ENCODE measurements at regions not wholly inside any gene's neighbourhood (a gene's known extent, or its start where the extent isn't known, plus 50 kb on each side); places are given as distances from the start of the nearest gene placed in this dataset.
A peak's percentile ranks its signal among the peaks of the same experiment; 100 is the strongest.

DNA sequence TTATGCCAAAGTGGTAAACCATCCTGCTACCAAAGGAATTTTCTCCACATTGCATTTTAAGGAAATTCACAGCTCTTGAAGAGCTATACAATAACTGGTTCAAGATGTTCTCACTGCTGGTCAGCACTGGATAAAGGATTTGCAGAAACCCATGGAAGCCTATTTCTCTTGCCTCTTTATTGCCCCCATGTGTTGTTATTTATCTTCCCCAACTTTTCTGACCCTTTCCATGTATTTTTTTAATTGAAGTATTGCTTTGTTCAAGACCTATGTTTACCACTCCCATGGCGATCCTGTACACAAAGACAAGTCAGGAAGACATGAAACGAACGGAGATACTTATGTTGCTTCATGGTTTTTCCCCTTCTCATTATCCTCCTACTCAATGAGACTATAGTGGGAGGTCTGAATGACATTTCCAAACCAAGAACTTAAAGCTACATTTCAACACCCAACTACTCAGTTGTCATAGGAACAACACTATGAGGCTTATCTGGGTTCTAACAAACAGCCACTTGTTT is 566.4 kb upstream of the DIPK2B start:
- no peaks in the 10 kb centered on the region for H3K36me3 ChIP-seq (ENCODE audit: control insufficient read depth in 3 of 3, insufficient read depth in 2 of 3, low read depth in 1 of 3, low read length in 3 of 3)
- H3K4me3 ChIP-seq (ENCODE audit: low read depth in 1 of 3, low read length in 3 of 3) = no peak overlapping the region
- H3K9me3 ChIP-seq (ENCODE audit: control insufficient read depth in 2 of 2, insufficient read depth in 1 of 2, low read depth in 1 of 2, low read length in 1 of 2) = no peaks in the 10 kb centered on the region
- peaks cover 0 to 13% (median 7%) of the 10 kb centered on the region in 3 donors for H3K4me1 ChIP-seq (ENCODE audit: control insufficient read depth in 3 of 3, insufficient read depth in 2 of 3, low read depth in 1 of 3, low read length in 2 of 3)
- no peak for FAIRE-seq
- WGBS, 3 donors = 33 to 64% (median 55%) methylated on average over 3 of the region's 3 CpGs
- H3K27ac ChIP-seq (ENCODE audit: low read depth in 1 of 3, low read length in 2 of 3) = no peak overlapping the region
- no peak for DNase-seq
- no peaks in the 10 kb centered on the region for H3K27me3 ChIP-seq (ENCODE audit: control insufficient read depth in 3 of 3, insufficient read depth in 3 of 3, low read length in 3 of 3)

DNA sequence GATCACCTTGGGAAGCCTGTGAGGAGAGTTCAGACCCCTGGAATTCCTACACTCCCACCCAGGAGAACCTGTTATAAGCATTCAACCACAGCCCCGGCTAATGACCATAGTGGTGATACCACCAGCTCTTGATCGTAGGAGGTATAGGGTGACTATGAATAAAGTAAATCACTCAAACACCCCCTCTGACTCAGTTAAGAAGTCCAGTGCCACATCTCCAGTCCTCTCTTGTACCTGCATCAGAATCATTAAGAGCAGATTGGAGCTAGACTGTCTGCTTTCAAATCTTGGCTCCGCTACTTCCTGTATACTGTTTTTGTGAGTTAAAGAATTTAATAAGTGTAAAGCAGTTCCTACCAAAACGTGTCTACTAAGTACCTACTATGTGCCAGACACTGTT is 565.1 kb upstream of the DIPK2B start:
- Histone ChIP-seq H3K9me3 (ENCODE audit: control insufficient read depth in 2 of 2, insufficient read depth in 1 of 2, low read depth in 1 of 2, low read length in 1 of 2) (no peaks in the 10 kb centered on the region), H3K4me1 (ENCODE audit: control insufficient read depth in 3 of 3, insufficient read depth in 2 of 3, low read depth in 1 of 3, low read length in 2 of 3) (peaks cover 0 to 7% (median under 1%) of the 10 kb centered on the region in 3 donors), H3K27ac (ENCODE audit: low read depth in 1 of 3, low read length in 2 of 3) (peak overlapping the region in 1 of 3 donors; percentile 31), H3K27me3 (ENCODE audit: control insufficient read depth in 3 of 3, insufficient read depth in 3 of 3, low read length in 3 of 3) (no peaks in the 10 kb centered on the region), H3K36me3 (ENCODE audit: control insufficient read depth in 3 of 3, insufficient read depth in 2 of 3, low read depth in 1 of 3, low read length in 3 of 3) (no peaks in the 10 kb centered on the region), H3K4me3 (ENCODE audit: low read depth in 1 of 3, low read length in 3 of 3) (no peak overlapping the region)
- DNase-seq (no peak), FAIRE-seq (no peak)
- 60 to 69% (median 65%) methylated on average over 4 of the region's 4 CpGs for WGBS, 3 donors

DNA sequence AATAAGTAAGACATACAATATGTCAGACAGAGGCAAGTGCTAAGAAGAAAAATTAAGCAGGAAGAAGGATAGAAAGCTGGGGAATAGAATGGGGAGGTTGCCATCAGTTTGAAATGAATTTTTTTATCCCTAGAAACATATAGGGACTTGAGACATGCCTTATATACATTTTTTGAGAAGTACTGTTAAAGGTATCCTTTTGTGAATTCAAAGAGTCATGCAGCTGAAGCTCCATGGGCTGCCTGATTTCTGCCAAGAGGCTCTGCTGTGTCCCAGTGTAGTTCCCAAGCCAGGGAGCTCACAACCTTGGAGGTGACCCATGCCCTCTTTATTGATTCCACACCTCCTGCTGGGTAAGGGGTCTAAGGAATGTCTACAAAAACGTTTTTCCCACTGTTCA is 564.6 kb upstream of the DIPK2B start:
- no peaks in the 10 kb centered on the region for H3K9me3 ChIP-seq (ENCODE audit: control insufficient read depth in 2 of 2, insufficient read depth in 1 of 2, low read depth in 1 of 2, low read length in 1 of 2)
- no peaks in the 10 kb centered on the region for H3K36me3 ChIP-seq (ENCODE audit: control insufficient read depth in 3 of 3, insufficient read depth in 2 of 3, low read depth in 1 of 3, low read length in 3 of 3)
- no peak overlapping the region for H3K4me3 ChIP-seq (ENCODE audit: low read depth in 1 of 3, low read length in 3 of 3)
- DNase-seq = no peak
- no peaks in the 10 kb centered on the region for H3K27me3 ChIP-seq (ENCODE audit: control insufficient read depth in 3 of 3, insufficient read depth in 3 of 3, low read length in 3 of 3)
- no peak overlapping the region for H3K27ac ChIP-seq (ENCODE audit: low read depth in 1 of 3, low read length in 2 of 3)
- no peak for FAIRE-seq
- WGBS, 3 donors = 7 to 22% (median 11%) methylated on average over 1 of the region's 1 CpG
- H3K4me1 ChIP-seq (ENCODE audit: control insufficient read depth in 3 of 3, insufficient read depth in 2 of 3, low read depth in 1 of 3, low read length in 2 of 3) = peaks cover 0 to 7% (median 0%) of the 10 kb centered on the region in 3 donors

DNA sequence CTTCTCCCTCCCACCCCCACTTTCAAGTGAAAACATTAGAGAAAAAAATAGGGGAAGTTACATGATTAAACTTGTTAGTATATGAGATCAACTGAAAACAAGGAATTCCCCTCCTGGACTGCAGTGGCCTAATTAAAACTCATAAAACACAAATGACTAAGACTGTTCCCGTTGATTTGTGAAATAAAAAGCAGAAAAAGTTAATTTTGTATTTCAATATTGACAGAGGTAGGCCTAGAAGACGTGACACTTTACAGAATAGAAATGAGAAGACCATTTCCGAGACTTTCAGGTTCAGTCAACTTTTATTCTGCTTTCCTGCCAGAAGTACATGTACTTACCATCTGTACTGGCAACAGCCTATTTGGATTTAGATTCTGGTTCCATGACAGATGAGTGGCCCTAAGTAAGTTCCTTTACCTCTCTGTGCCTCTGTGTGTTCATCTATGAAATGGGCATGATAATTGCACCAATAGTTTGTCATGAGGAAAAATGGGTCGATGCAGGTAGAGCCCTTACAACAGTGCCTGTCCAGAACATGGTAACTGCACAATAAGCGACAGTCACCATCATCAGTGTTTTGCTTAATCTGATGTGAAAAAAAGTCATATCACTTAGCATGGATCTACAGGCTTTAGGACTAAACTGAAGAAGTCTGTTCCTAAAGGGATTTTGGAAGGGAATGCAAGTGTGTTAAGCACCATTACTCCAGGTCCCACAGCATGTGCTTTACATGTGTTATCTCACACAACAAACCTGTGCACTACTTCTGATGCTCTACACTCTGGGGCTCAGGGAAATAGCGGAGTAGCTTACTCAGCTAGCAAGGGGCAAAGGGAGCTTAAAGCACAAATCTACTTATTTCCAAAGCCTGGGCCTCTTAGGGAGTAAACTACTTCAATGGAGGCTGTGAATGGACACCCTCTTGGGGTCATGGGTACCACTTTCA is 562.3 kb upstream of the DIPK2B start:
- H3K4me1 ChIP-seq (ENCODE audit: control insufficient read depth in 3 of 3, insufficient read depth in 2 of 3, low read depth in 1 of 3, low read length in 2 of 3) = peaks cover 0 to 7% (median 0%) of the 10 kb centered on the region in 3 donors
- 57 to 75% (median 70%) methylated on average over 6 of the region's 6 CpGs for WGBS, 3 donors
- peak overlapping the region in 1 of 3 donors; percentile 8 for H3K27ac ChIP-seq (ENCODE audit: low read depth in 1 of 3, low read length in 2 of 3)
- FAIRE-seq (no peak), DNase-seq (no peak)
- no peaks in the 10 kb centered on the region for H3K36me3 ChIP-seq (ENCODE audit: control insufficient read depth in 3 of 3, insufficient read depth in 2 of 3, low read depth in 1 of 3, low read length in 3 of 3)
- no peak overlapping the region for H3K4me3 ChIP-seq (ENCODE audit: low read depth in 1 of 3, low read length in 3 of 3)
- H3K9me3 ChIP-seq (ENCODE audit: control insufficient read depth in 2 of 2, insufficient read depth in 1 of 2, low read depth in 1 of 2, low read length in 1 of 2) = no peaks in the 10 kb centered on the region
- no peaks in the 10 kb centered on the region for H3K27me3 ChIP-seq (ENCODE audit: control insufficient read depth in 3 of 3, insufficient read depth in 3 of 3, low read length in 3 of 3)

DNA sequence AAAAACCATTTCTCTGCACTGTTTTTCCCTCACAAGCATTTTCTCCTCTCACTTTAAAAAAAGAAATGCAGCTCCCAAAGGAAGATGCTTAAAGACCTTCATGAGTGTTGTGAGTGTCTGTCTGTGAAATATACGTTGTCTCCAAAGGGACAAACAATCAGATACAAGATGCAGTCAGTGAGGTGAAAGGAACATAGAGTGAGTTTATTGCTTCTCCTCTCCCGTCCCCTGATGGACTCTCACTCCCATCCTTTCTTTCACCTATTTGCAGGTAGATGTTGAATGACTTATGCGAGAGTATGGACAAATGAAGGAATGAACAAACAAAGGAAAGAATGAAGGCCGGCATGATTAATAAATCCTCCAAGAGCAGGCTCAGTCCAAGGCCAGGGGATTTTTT is 561.2 kb upstream of the DIPK2B start:
- Histone ChIP-seq H3K27me3 (ENCODE audit: control insufficient read depth in 3 of 3, insufficient read depth in 3 of 3, low read length in 3 of 3) (no peaks in the 10 kb centered on the region), H3K4me1 (ENCODE audit: control insufficient read depth in 3 of 3, insufficient read depth in 2 of 3, low read depth in 1 of 3, low read length in 2 of 3) (peaks cover 0 to 7% (median 0%) of the 10 kb centered on the region in 3 donors), H3K4me3 (ENCODE audit: low read depth in 1 of 3, low read length in 3 of 3) (no peak overlapping the region), H3K36me3 (ENCODE audit: control insufficient read depth in 3 of 3, insufficient read depth in 2 of 3, low read depth in 1 of 3, low read length in 3 of 3) (no peaks in the 10 kb centered on the region), H3K27ac (ENCODE audit: low read depth in 1 of 3, low read length in 2 of 3) (no peak overlapping the region), H3K9me3 (ENCODE audit: control insufficient read depth in 2 of 2, insufficient read depth in 1 of 2, low read depth in 1 of 2, low read length in 1 of 2) (no peaks in the 10 kb centered on the region)
- no peak for DNase-seq
- FAIRE-seq = no peak
- 44 to 58% (median 52%) methylated on average over 4 of the region's 4 CpGs for WGBS, 3 donors

DNA sequence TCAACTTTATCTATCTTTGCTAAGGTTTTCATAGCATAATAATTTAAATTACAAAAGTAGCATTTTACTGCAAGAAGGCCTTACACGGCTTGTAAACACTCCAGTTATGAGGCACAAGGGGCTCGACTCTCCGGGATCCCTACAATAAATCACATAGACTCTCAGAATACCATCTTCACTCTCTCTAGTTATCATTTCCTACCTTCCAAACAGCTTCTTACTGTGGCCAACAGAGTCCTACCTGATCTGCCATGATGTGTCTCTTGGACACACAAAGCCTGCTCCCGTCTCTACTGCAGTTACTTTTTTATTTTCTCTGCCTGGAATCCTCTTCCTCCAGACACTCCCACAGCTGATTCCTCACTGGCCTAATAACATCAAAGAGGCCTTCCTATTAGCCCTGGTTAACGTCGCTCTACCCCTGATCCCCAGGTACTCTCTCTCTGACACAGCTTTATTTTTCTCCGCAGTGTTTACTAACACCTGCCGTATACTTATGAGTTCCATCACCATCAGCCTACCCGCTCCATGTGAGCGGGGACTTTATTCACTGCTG is 559.6 kb upstream of the DIPK2B start:
- Histone ChIP-seq H3K9me3 (ENCODE audit: control insufficient read depth in 2 of 2, insufficient read depth in 1 of 2, low read depth in 1 of 2, low read length in 1 of 2) (no peaks in the 10 kb centered on the region), H3K36me3 (ENCODE audit: control insufficient read depth in 3 of 3, insufficient read depth in 2 of 3, low read depth in 1 of 3, low read length in 3 of 3) (no peaks in the 10 kb centered on the region), H3K27me3 (ENCODE audit: control insufficient read depth in 3 of 3, insufficient read depth in 3 of 3, low read length in 3 of 3) (no peaks in the 10 kb centered on the region), H3K27ac (ENCODE audit: low read depth in 1 of 3, low read length in 2 of 3) (peak overlapping the region in 1 of 3 donors; percentile 49), H3K4me1 (ENCODE audit: control insufficient read depth in 3 of 3, insufficient read depth in 2 of 3, low read depth in 1 of 3, low read length in 2 of 3) (peaks cover 0 to 3% (median 0%) of the 10 kb centered on the region in 3 donors), H3K4me3 (ENCODE audit: low read depth in 1 of 3, low read length in 3 of 3) (no peak overlapping the region)
- FAIRE-seq (no peak), DNase-seq (no peak)
- WGBS, 3 donors = 83 to 90% (median 85%) methylated on average over 10 of the region's 10 CpGs

DNA sequence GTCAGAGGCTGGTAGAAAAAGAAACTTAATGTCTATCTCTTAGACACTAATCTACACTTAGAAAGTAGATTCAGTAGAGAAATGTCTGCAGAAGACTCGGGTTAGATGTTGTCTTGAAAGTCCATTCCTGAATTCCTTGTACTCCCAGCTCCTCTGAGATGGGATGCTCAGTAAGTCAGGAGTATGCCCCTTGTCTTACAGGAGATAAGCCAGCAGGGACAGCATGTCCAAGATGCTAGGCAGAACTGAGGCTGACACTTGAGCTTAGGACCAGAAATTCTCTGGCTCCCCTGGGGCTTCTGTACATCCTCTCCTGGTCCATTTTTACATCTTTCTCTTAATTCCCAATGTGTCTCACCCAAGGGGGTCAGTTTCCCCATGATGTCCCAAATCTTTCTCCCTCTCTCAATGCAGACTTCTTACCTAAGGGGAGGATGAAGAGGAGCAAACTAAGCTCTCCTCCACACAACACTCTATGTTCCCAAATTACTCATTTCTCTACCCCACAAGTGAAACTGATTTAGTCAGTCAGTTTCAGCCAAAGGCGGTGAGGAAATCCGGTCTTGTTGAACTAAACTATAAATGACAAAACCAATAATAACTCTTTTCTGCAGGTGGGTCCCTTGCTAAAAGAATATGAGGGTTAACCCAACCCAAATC is 558.2 kb upstream of the DIPK2B start:
- peaks cover 0 to 6% (median 0%) of the 10 kb centered on the region in 3 donors for H3K4me1 ChIP-seq (ENCODE audit: control insufficient read depth in 3 of 3, insufficient read depth in 2 of 3, low read depth in 1 of 3, low read length in 2 of 3)
- no peak for FAIRE-seq

DNA sequence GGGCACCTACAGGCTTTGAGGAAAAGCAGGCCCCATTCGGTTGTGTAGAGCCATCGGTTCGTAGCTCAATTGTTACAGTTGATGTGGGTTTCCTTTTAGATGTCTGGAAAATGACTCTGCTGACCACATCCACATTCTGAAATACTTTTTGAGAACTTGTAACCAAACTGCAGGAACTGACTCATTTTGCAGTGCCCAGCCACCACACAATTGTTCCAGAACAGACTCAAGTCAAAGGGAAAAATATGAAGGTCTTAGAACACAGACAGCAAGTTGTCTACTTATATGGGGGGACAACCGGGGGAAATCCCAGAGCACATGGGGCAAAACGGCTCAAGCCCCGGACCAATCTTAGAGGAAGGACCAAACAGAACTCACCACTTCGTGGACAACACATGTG is 557.6 kb upstream of the DIPK2B start:
- no peak for FAIRE-seq
- peak in 1 of 2 donors; percentile 38 for DNase-seq
- Histone ChIP-seq H3K36me3 (ENCODE audit: control insufficient read depth in 3 of 3, insufficient read depth in 2 of 3, low read depth in 1 of 3, low read length in 3 of 3) (no peaks in the 10 kb centered on the region), H3K9me3 (ENCODE audit: control insufficient read depth in 2 of 2, insufficient read depth in 1 of 2, low read depth in 1 of 2, low read length in 1 of 2) (no peaks in the 10 kb centered on the region), H3K27ac (ENCODE audit: low read depth in 1 of 3, low read length in 2 of 3) (peak overlapping the region in 1 of 3 donors; percentile 88), H3K27me3 (ENCODE audit: control insufficient read depth in 3 of 3, insufficient read depth in 3 of 3, low read length in 3 of 3) (no peaks in the 10 kb centered on the region), H3K4me1 (ENCODE audit: control insufficient read depth in 3 of 3, insufficient read depth in 2 of 3, low read depth in 1 of 3, low read length in 2 of 3) (peaks cover 0 to 6% (median 0%) of the 10 kb centered on the region in 3 donors), H3K4me3 (ENCODE audit: low read depth in 1 of 3, low read length in 3 of 3) (no peak overlapping the region)
- WGBS, 3 donors = 59 to 84% (median 62%) methylated on average over 7 of the region's 7 CpGs

More for the DNA sequence above, 558.2 kb upstream of the DIPK2B start:
- peak in 1 of 2 donors; percentile 30 for DNase-seq
- H3K27me3 ChIP-seq (ENCODE audit: control insufficient read depth in 3 of 3, insufficient read depth in 3 of 3, low read length in 3 of 3) = no peaks in the 10 kb centered on the region
- peak overlapping the region in 2 of 3 donors; percentile 8 to 88 for H3K27ac ChIP-seq (ENCODE audit: low read depth in 1 of 3, low read length in 2 of 3)
- 44 to 83% (median 54%) methylated on average over 3 of the region's 3 CpGs for WGBS, 3 donors
- H3K9me3 ChIP-seq (ENCODE audit: control insufficient read depth in 2 of 2, insufficient read depth in 1 of 2, low read depth in 1 of 2, low read length in 1 of 2) = no peaks in the 10 kb centered on the region
- no peak overlapping the region for H3K4me3 ChIP-seq (ENCODE audit: low read depth in 1 of 3, low read length in 3 of 3)
- H3K36me3 ChIP-seq (ENCODE audit: control insufficient read depth in 3 of 3, insufficient read depth in 2 of 3, low read depth in 1 of 3, low read length in 3 of 3) = no peaks in the 10 kb centered on the region
